ENCODE measurements at regions not wholly inside any gene's neighbourhood (a gene's known extent, or its start where the extent isn't known, plus 50 kb on each side); places are given as distances from the start of the nearest gene placed in this dataset.
A peak's percentile ranks its signal among the peaks of the same experiment; 100 is the strongest.
"Not testable (repeated sequence)": the region's sequence is repeated elsewhere in the genome, so short reads cannot be mapped to it uniquely, and the experiment has no call there.

GRCh38 chr4:72709475-72709874 is 140.5 kb upstream of the ADAMTS3 start:
- no peak for DNase-seq
- Mint-ChIP-seq H3K27me3 (ENCODE audit: insufficient read depth) (peaks cover 10% of the 10 kb centered on the region), H3K27ac (no peak overlapping the region), H3K36me3 (ENCODE audit: low read depth) (no peaks in the 10 kb centered on the region), H3K4me3 (no peak overlapping the region), H3K9me3 (no peaks in the 10 kb centered on the region), H3K4me1 (ENCODE audit: low read depth) (no peaks in the 10 kb centered on the region)
- TF ChIP-seq CTCF (IDR thresholded peaks at IDR 0.05): no peak

DNA sequence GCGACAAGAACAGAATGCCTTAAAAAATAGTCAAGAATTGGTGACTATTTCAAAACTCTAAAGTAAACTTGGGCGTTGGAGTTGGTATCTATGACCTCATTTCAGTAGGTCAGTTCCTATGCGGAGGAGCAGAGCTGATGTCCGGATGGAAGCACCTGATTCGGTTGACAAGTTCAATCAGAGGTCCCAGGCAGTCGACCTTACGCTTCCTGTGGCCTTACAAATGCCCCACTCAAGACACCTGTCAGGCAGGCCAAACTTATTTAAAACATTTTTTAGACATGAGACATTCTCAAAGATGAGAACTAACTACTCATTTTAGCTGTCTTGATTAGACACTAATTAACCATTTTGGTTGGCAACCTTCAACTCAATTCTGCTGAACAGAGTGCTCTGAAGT is 137.7 kb upstream of the ADAMTS3 start:
- Mint-ChIP-seq H3K4me1 (ENCODE audit: low read depth) (no peaks in the 10 kb centered on the region), H3K9me3 (no peaks in the 10 kb centered on the region), H3K27ac (no peak overlapping the region), H3K36me3 (ENCODE audit: low read depth) (no peaks in the 10 kb centered on the region), H3K4me3 (no peak overlapping the region), H3K27me3 (ENCODE audit: insufficient read depth) (peaks cover 9% of the 10 kb centered on the region)
- DNase-seq: no peak
- TF ChIP-seq CTCF (IDR thresholded peaks at IDR 0.05): no peak

DNA sequence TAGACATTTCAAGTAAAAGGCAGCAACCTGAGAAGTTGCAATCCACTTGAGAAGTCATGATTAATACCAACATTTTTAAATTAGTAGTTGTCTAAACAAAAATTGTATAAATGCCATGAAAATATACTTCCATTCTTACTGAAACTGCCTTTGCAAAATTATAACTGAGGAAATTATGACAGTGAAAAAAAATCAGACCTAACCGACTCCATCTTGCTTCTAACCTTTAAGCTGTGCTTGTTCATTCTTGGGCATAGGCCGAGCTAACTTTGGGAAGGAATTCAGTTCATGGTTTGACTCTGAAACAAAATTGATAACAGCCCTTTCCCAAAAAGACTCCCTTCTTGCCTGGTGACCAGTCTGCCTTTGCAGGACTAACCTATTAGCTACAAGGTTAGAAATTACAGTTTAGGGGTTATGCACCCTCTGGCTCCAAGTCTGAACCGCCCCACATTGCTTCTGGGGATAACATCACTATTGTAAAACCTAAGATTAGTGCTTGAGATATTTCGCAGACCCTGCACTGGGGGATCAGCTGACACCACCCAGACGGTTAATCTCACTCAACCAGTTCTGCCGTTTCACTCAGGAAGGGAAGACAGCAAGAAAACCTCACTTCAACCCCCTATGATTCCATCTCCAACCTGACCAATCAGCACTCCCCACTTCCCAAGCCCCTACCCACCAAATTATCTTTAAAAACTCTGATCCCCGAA is 136.1 kb upstream of the ADAMTS3 start:
- not testable (repeated sequence) for H3K9me3 Mint-ChIP-seq; H3K27me3 Mint-ChIP-seq (ENCODE audit: insufficient read depth); DNase-seq; H3K4me3 Mint-ChIP-seq; H3K27ac Mint-ChIP-seq; H3K4me1 Mint-ChIP-seq (ENCODE audit: low read depth); H3K36me3 Mint-ChIP-seq (ENCODE audit: low read depth)

DNA sequence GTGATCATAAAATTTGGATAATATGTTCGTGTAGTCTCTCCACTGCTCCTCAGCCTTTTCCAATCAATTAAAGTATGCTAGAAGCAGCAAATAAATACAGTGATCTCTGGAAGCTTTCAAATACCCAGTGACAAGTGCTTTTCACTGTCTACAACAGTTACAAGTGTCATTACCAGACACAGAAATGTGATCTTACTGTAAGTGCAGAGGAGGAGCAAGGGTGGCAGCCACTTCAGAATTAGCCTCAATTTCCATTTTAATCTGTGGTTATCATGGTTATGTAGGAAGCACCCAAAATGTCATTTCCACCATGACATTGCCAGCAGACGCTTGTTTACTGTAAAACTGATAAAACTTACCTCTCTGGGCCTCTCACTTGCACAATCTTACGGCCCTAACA is 133.9 kb upstream of the ADAMTS3 start:
- Mint-ChIP-seq H3K4me3 (no peak overlapping the region), H3K27me3 (ENCODE audit: insufficient read depth) (peaks cover 5% of the 10 kb centered on the region), H3K27ac (no peak overlapping the region), H3K4me1 (ENCODE audit: low read depth) (no peaks in the 10 kb centered on the region), H3K9me3 (no peaks in the 10 kb centered on the region), H3K36me3 (ENCODE audit: low read depth) (no peaks in the 10 kb centered on the region)
- no peak for DNase-seq
- no peak for TF ChIP-seq CTCF (IDR thresholded peaks at IDR 0.05)

- peak overlapping the region; percentile 91 for H3K4me3 Mint-ChIP-seq
- no peaks in the 10 kb centered on the region for H3K4me1 Mint-ChIP-seq (ENCODE audit: low read depth)
- no peaks in the 10 kb centered on the region for H3K9me3 Mint-ChIP-seq
- no peak overlapping the region for H3K27ac Mint-ChIP-seq
- peaks cover 8% of the 10 kb centered on the region; the same call in 1 of the 2 replicates for H3K27me3 Mint-ChIP-seq (ENCODE audit: insufficient read depth)
- H3K36me3 Mint-ChIP-seq (ENCODE audit: low read depth): no peaks in the 10 kb centered on the region
- peak; percentile 83 for TF ChIP-seq CTCF (IDR thresholded peaks at IDR 0.05)
- peak; percentile 50 for DNase-seq
Measured at GRCh38 chr4:72701987-72702819, 133.2 kb upstream of the ADAMTS3 start.

DNA sequence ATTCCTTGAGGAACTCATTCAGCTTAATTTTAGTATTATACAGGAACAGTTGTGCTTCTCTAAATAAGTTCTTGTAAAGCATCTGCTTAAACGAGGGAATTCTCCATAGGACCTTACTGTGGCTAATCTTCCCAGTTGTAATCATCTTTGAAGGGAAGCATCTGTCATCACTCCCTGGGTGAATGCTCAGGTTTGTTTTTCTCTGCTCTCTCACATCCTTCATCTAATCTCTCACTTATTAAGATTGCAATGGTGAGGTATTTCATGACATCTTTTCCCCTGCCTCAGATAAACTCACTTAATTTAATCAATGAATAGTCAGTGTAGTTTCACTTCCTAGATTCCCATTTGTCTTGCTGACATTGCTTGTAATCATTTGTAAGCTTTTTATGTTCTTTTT is 121.8 kb upstream of the ADAMTS3 start:
- Mint-ChIP-seq H3K27ac (no peak overlapping the region), H3K9me3 (no peaks in the 10 kb centered on the region), H3K4me3 (no peak overlapping the region), H3K36me3 (ENCODE audit: low read depth) (no peaks in the 10 kb centered on the region), H3K27me3 (ENCODE audit: insufficient read depth) (no peaks in the 10 kb centered on the region; the same call in 1 of the 2 replicates), H3K4me1 (ENCODE audit: low read depth) (no peaks in the 10 kb centered on the region)
- no peak for DNase-seq
- TF ChIP-seq CTCF (IDR thresholded peaks at IDR 0.05): no peak

Data from HFFc6 (cell line).